Activated B cell treated with CpG ODN at 0.5 μM for 24 hours (primary cell): ENCODE measurements at regions not wholly inside any gene's neighbourhood (a gene's known extent, or its start where the extent isn't known, plus 50 kb on each side); places are given as distances from the start of the nearest gene placed in this dataset.

ENCODE experiments used
- ATAC-seq: fragments of 200-7000 bp; cut with Tn5 transposase; one replicate; pipeline ENCODE4 v1.10.0; 2021; ENCODE audit warnings: low read depth, mild to moderate bottlenecking, moderate library complexity
- CTCF ChIA-PET: fragments of 350-600 bp; sonication (Branson Sonifier 250); formaldehyde crosslinking; loops from one replicate; lab custom pipeline; 2021; ENCODE audit warnings: antibody characterized with exemption; lab: Charles Lee
- POLR2A ChIA-PET: fragments of 350-600 bp; sonication (Branson Sonifier 250); formaldehyde crosslinking; loops from one replicate; lab custom pipeline; 2021; ENCODE audit warnings: antibody characterized with exemption; lab: Charles Lee
- DNase-seq: peaks from one replicate; pipeline ENCODE4 v3.0.0; 2022
- H3K27ac Mint-ChIP-seq: one replicate; pipeline ENCODE4 v1.8.0; 2020; ENCODE audit warnings: mixed read lengths
- H3K27me3 Mint-ChIP-seq: one replicate; pipeline ENCODE4 v1.8.0; 2021; ENCODE audit warnings: mixed read lengths
- H3K36me3 Mint-ChIP-seq: one replicate; pipeline ENCODE4 v1.8.0; 2021; ENCODE audit warnings: low read depth, mixed read lengths
- H3K4me1 Mint-ChIP-seq: one replicate; pipeline ENCODE4 v1.8.0; 2021; ENCODE audit warnings: mixed read lengths
- H3K4me3 Mint-ChIP-seq: one replicate; pipeline ENCODE4 v1.8.0; 2020; ENCODE audit warnings: mild to moderate bottlenecking, mixed read lengths
- H3K9me3 Mint-ChIP-seq: one replicate; pipeline ENCODE4 v1.8.0; 2020; ENCODE audit warnings: mixed read lengths
- CTCF ChIP-seq: fragments of 200-600 bp; IDR thresholded peaks from one replicate; pipeline ENCODE4 v1.8.0; 2022; ENCODE audit warnings: antibody characterized with exemption, mild to moderate bottlenecking
- intact Hi-C: fragments of 100-400 bp; cut with micrococcal nuclease; formaldehyde crosslinking; loops from one replicate; pipeline ENCODE4 v1.15.1; 2024

- H3K9me3 Mint-ChIP-seq: no peaks in the 10 kb centered on the region
- H3K4me1 Mint-ChIP-seq: no peaks in the 10 kb centered on the region
- TF ChIP-seq CTCF: no peak
- H3K27me3 Mint-ChIP-seq: no peaks in the 10 kb centered on the region
- intact Hi-C loops: no loop called here
- H3K27ac Mint-ChIP-seq: no peak overlapping the region
- H3K36me3 Mint-ChIP-seq: no peaks in the 10 kb centered on the region
- ATAC-seq: no peak
- no peak for DNase-seq
- no peak overlapping the region for H3K4me3 Mint-ChIP-seq
- ChIA-PET CTCF (no interaction called here), POLR2A (no interaction called here)
Measured at GRCh38 chr5:53334431-53334941, 145.9 kb upstream of the FST start.

DNA sequence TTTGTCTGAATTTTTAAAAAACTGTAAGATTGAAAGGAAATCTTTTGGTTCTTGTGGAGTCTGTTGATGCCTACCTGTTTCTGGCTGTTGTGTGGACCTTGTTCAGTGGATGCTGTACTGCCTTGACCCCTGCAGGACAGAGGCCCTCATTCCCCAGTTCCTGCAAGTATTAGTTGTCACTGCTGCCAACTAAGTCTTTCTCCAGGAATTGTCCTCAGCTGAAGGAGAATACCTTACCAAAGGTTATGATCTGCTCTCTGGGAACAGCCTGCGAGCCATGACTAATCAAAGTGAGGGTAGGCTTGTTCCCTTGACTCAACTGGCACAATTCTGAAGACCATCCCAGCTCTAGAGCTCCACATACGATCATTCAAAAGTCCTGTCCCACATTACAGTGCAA is 145.3 kb upstream of the FST start:
- Mint-ChIP-seq H3K27me3 (no peaks in the 10 kb centered on the region), H3K27ac (no peak overlapping the region), H3K36me3 (no peaks in the 10 kb centered on the region), H3K9me3 (no peaks in the 10 kb centered on the region), H3K4me1 (no peaks in the 10 kb centered on the region), H3K4me3 (no peak overlapping the region)
- ChIA-PET POLR2A (no interaction called here), CTCF (no interaction called here)
- DNase-seq (no peak), ATAC-seq (no peak)
- no peak for TF ChIP-seq CTCF
- intact Hi-C loops: no loop called here

GRCh38 chr5:53337827-53338226 is 142.6 kb upstream of the FST start:
- no peak for TF ChIP-seq CTCF
- no peak for DNase-seq
- ChIA-PET CTCF (no interaction called here), POLR2A (no interaction called here)
- intact Hi-C loops: no loop called here
- Mint-ChIP-seq H3K4me1 (no peaks in the 10 kb centered on the region), H3K4me3 (no peak overlapping the region), H3K36me3 (no peaks in the 10 kb centered on the region), H3K27ac (no peak overlapping the region), H3K27me3 (no peaks in the 10 kb centered on the region), H3K9me3 (no peaks in the 10 kb centered on the region)
- no peak for ATAC-seq

GRCh38 chr5:53338971-53339370 is 141.5 kb upstream of the FST start:
- DNase-seq (no peak), ATAC-seq (no peak)
- H3K36me3 Mint-ChIP-seq: no peaks in the 10 kb centered on the region
- intact Hi-C loops: no loop called here
- no peaks in the 10 kb centered on the region for H3K27me3 Mint-ChIP-seq
- H3K9me3 Mint-ChIP-seq: peaks cover under 1% of the 10 kb centered on the region
- CTCF ChIA-PET: no interaction called here
- TF ChIP-seq CTCF: no peak
- H3K27ac Mint-ChIP-seq: no peak overlapping the region
- POLR2A ChIA-PET: no interaction called here
- H3K4me1 Mint-ChIP-seq: no peaks in the 10 kb centered on the region
- H3K4me3 Mint-ChIP-seq: no peak overlapping the region

DNA sequence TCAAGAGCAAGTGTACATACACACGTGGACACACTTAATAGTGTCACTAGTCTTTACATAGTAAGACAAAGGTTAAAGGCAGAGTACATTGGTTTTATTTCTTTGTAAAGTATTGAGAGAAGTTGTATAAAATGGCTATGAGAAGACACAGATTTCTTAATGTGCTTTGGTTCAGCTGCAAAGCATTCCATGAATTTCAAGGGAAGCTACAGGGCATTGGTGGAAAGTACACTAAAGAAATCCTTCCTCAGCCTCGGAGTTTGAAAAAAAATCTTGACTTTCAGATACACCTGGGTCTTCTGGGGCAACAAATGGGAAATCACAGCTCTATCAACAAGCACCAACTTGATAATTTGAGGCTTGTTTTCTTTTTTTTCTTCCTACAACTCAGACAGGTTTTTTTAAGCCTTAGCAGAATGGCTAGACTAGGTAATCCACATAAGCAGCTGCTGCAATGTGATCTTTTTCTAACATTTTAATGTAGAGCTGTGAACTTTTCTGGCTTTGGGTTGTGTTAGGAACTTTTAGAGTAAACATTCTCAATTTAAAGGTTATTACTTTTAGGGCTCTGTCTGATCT is 140.4 kb upstream of the FST start:
- Mint-ChIP-seq H3K4me1 (no peaks in the 10 kb centered on the region), H3K4me3 (no peak overlapping the region), H3K9me3 (peaks cover 2% of the 10 kb centered on the region), H3K27me3 (no peaks in the 10 kb centered on the region), H3K36me3 (no peaks in the 10 kb centered on the region), H3K27ac (no peak overlapping the region)
- TF ChIP-seq CTCF: no peak
- intact Hi-C loops: no loop called here
- POLR2A ChIA-PET: no interaction called here
- CTCF ChIA-PET: no interaction called here
- no peak for ATAC-seq
- DNase-seq: no peak
